OCI-M2 (cell line): ENCODE measurements at regions not wholly inside any gene's neighbourhood (a gene's known extent, or its start where the extent isn't known, plus 50 kb on each side); places are given as distances from the start of the nearest gene placed in this dataset.

ENCODE experiments used
- DNase-seq: peaks from one replicate; lab custom pipeline; 2025; ENCODE audit not compliant: unreplicated experiment; lab: John Stamatoyannopoulos, UW

GRCh38 chr4:176898791-176899190, 106.1 kb upstream of the VEGFC start:
- DNase-seq: no peak

- no peak for DNase-seq
These were observed 110.1 kb upstream of the VEGFC start for GRCh38 chr4:176902710-176903323.

DNA sequence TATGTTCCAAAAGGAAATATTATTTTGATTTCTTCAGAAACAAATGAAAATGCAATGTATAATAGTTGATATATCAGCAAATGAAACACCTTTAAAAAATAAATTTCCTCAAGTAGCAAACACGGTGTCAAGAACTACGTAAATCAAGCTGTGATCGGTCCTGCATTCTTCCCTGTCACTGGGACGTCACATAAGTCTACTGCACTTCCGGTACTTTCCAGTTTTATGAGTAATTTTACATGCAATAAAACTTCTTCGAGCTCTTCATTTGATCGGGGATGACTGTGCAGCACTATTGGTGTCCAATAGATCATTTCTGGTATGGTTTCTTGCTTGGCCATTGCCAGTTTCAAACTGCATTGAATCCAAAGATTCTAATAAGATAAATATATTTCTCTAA, 114.0 kb upstream of the VEGFC start:
- no peak for DNase-seq

DNA sequence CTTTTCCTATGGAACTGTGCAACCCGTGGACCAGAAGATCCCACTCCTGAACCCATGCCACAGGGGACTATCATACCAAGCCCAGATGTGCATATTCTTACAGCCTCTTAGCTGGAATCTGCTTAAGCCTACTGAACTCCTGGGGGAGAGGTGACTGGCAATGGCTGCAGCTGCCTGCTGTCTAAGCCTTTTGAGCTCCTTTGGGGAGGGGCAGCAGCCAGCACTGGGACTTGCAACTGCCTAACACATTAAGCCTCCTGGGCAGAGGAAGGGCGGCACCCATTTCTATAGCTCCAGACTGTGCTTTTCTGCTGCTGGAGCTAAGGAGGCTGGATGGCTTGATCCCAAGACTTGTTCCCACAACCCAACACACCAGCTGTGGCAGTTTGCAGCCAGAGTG, 117.9 kb upstream of the VEGFC start:
- no peak for DNase-seq

GRCh38 chr4:176919631-176920030, 126.9 kb upstream of the VEGFC start:
- no peak for DNase-seq

GRCh38 chr4:176920694-176921093, 128.0 kb upstream of the VEGFC start:
- no peak for DNase-seq

DNA sequence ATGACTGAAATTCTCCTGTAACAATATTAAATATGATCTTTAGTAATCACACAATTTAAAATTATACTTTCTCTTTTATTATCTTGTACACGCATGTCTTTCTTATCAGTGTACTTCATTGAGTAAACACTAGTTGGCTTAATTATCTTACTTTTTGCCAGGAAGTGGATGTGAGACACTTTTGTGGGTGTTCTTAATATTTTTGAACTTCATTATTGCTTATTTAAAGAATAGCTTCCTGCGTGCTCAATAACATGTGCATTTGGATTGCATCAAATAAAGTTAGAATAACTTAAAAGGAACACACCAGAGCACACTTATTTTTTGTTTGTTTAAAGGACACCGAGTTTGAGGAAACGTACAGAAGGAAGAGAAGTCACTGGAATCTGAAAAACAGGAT, 128.5 kb upstream of the VEGFC start:
- DNase-seq: no peak

DNA sequence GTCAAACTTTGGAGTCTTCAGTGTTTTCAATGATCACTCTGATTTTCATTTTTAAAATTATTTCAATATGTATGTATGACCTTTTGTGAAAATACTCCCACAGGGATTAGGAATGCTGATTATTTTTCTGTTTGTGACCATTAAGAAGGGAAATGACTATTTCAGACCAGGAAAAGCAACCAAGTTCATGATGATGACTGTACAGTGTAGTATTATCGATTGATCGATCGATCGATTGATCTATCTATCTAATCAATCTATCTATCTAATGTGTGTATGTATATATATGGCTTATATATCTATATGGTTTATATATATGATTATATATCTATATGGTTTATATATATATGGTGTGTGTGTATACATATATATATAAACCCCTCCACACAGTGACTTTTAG, 131.5 kb upstream of the VEGFC start:
- DNase-seq: no peak

DNA sequence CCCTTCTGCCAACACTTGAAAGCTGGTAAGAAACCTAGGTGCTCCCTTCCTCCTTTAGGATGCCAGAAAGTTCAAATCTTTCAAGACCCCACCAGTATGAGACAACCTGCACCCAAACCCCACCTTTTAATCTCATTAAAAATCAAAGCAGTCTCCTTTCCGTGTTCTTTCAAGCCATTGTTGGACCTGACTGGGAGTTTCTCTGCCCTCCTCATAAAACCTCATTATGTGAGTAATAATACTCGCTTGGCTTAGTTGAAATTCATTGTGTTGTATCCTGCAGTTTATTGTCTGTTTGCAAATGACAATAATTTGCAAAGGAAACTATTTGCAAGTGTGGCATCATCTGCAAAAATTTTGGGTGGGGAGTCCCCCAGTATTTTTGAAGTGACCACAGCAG, 133.2 kb upstream of the VEGFC start:
- no peak for DNase-seq

DNA sequence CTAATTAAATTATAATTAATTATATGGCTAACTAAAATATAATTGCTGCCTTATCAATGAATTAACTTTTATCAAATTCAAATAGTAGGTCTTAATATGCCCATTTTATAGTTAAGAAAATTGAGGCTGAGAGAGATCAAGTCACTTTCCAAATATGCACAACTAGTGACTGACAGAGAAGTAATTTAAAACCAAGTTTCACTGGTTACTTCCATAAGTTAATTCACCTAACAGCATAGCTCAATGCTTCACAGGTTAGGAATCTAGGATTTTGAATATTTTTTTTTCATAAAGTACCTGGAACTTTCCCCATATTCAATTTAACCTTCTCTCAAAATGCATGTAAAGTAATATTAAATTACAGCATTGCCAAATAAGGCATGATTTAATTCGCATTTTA, 134.4 kb upstream of the VEGFC start:
- DNase-seq: no peak

GRCh38 chr4:176927664-176928063, 134.9 kb upstream of the VEGFC start:
- no peak for DNase-seq

DNA sequence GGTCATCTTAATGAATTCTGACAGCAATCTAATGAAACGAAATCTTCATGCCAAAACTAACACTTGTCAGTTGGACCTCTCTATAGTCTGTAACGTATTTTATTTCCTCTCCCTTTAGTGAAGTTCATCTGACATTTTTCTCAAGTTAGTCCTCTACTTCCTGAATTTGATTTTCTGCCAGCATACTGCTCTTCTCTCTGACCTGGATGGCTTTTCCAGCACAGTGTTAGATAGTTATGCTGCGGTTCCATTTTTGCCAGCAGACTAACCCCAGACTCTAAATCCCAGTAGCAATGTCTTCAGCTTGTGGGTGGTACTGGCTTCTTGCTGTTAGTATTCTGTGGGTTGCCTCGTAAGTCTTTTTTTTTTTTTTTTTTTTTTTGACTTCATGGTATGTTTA, 146.7 kb upstream of the VEGFC start:
- DNase-seq: no peak

- no peak for DNase-seq
These were observed 152.6 kb upstream of the VEGFC start for GRCh38 chr4:176945334-176945733.

- DNase-seq: no peak
These were observed 156.3 kb upstream of the VEGFC start for GRCh38 chr4:176949029-176949428.

DNA sequence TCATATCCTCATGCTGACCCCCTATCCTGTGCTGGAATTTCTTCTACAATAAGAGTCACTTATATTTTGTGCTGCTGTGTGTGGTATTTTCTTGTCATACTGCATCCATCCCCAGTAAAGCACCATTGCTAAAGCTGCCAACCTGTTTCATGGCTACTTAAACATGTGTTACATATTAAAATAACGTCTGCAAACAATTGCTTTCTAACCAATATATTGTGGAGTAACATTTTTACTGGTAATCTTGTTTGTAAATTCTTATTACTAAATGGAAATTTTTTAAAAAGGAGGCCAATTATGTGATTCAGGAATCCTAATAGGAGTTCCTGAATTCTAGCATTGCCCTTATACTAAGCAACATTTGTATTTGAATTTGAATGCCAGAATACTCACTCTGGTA, 160.3 kb upstream of the VEGFC start:
- DNase-seq: no peak

DNA sequence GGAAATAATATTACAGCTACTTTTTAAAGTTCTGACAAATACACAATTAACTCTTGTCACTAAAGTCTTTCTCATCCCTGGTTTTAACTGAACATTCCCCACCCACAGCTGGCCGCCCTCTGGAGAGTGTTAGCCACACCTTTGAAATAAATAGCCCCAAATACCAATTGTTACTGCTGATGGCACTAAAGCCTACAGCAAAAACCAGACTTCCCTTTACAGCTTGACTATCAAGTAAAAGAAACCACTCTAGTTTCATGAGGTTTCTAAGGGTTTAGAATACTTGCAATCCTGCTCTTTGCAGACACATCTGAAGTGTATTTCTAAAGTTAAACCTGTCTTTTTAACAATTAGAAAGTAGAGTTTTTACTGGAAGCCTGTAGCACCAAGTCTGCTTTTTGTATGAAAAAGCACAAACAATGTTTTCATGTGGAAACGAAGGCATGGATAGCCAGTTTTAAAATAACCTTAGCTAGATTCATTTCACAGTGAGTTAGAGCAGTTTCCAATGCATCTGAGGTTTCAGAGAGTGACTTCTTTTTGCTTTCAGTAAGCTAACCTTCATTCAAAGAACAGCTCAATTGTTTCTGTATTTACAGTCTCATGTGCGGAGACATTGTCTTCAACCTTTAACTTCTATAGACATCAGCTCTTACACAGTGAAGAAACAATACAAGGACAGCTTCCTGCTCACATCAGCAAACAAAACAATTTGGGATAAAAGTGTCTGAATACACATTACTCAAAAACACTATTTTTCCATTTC, 164.8 kb upstream of the VEGFC start:
- DNase-seq: no peak

DNA sequence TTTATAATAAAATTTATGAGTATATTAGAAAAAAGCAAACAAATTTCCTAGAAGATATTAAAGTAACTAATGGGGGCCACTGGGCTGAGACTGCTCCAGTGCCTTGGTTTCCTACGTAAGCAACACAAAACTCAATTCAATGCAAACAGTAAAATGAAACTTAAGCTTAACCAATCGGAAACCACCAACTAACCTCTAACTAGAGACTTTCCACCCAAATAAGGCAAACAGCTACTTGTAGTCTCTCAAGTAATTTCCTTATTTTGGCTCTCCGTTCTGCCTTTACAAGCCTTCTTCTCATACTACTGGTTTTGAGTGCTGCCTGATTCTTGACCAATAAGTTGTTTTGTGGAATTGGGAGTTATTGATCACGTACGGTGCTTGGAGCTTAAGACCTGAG, 167.3 kb upstream of the VEGFC start:
- no peak for DNase-seq

DNA sequence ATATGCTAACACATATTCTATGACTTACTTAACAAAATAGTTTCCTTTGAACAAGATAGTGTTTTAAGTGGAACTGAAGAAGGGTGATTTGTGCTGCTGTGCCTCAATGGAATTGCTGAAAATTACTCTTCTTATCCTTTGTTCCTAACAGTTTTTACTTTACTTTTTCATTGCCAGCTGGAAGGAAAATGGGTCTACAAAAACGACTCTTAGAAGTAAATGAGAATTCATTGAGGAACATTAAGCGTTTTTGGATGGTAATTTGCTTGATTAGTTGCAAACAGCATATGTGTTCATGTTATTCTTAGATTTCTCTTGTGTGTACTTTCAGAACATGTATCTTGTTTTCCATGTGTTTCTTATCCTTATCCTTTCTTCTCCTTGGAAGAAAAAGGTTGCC, 170.4 kb upstream of the VEGFC start:
- no peak for DNase-seq

DNA sequence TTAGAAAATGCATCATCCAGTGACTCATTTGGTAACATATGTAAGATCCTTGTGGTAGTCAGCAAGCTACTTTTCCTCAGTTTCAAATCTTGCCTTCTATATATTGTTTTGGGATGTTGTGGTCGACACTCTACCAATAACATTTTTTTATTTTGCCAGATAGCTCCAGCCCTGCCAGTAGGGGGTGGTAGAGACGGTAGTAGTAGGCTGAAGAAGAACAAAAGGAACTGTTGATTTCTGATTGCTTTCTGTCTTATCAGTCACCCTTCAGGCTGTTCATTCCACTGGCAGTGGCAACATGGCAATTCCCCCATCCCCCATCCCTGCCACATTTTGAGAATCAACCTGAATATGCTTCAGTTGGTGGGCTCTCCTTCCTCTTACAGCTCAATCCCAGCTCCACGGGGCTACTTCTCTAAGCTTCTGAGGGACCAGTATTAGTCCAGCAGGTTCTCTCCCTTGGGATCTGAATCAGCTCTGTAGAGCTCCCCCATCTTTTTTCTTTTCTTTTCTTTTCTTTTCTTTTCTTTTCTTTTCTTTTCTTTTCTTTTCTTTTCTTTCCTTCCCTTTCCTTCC, 171.5 kb upstream of the VEGFC start:
- DNase-seq: no peak

DNA sequence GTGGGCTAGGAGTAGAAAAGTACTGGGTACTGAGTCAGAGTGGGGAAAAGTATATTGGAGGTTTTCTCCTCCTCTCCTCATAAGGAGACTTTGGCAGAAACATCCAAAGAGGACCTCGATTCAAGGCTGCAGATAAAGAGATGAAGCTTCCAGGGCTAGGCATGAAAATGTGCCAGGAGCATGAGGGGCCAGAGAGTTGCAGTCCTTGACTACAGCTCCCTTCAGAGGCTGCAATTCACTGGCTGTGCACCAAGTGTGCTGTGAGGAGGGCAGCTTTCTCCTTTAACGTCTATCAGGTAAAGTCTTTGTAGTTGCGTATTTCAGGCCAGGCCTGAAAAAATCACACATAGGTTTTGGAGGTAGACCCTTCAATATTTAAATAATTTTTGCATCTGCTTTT, 174.9 kb upstream of the VEGFC start:
- no peak for DNase-seq

GRCh38 chr4:176968094-176968493, 175.4 kb upstream of the VEGFC start:
- no peak for DNase-seq

GRCh38 chr4:176969011-176969410, 176.3 kb upstream of the VEGFC start:
- DNase-seq: no peak

DNA sequence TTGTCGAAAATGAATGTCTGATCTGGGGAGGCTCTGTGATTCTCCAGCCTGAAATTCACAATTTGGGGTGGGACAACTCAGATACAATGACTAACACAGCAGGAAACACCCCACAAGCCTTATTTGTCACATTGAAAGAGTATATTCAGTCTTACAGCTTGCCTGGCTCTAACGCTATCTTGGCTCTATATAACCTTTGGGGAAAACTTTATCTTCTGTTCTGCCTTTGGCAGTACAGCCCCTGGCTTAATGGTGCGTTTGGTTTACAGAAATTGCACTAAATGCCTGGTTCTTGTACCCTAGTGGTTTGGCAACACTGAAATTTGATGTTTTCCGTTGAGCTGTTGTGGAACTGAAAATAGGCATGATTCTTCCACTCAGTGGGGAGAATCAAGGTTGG, 178.1 kb upstream of the VEGFC start:
- no peak for DNase-seq
